RCC 7860 (cell line): ENCODE measurements at regions not wholly inside any gene's neighbourhood (a gene's known extent, or its start where the extent isn't known, plus 50 kb on each side); places are given as distances from the start of the nearest gene placed in this dataset.
"Not testable (repeated sequence)": the region's sequence is repeated elsewhere in the genome, so short reads cannot be mapped to it uniquely, and the experiment has no call there.

Experiments
- DNase-seq: peaks from one replicate; pipeline ENCODE4 v3.0.0-alpha.2; 2015; ENCODE audit warnings: low spot score
- FAIRE-seq: peaks from 2 replicates; lab custom pipeline; 2012; peaks lifted over from hg19 to GRCh38; lab: Jason Lieb, UNC

- no peak for FAIRE-seq
- DNase-seq, result no peak
These were observed 79.7 kb upstream of the JARID2 start for GRCh38 chr6:15166121-15166520.

- DNase-seq (no peak), FAIRE-seq (no peak)
These were observed 75.7 kb upstream of the JARID2 start for GRCh38 chr6:15170126-15170525.

DNA sequence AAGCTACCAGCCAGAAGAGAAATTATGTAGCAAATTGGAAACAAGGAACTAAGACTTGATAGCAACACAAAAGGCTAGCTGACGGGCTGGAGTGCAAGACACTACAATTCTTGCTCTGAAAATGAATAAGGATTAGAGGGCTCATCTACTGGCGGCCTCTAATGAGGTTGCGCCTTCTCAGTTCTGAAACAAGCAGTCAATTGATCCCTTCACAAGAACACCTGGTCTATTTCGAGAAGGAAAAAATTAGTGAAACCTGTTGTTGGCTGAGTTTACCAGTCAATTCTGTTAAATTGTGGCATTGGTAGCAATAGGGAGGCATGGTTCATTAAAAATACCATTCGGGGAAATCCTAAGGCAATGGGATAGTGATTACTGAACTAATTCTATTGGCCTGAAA is 74.8 kb upstream of the JARID2 start:
- no peak for DNase-seq
- no peak for FAIRE-seq

- no peak for FAIRE-seq
- DNase-seq, result no peak
These were observed 69.0 kb upstream of the JARID2 start for GRCh38 chr6:15176816-15177370.

DNA sequence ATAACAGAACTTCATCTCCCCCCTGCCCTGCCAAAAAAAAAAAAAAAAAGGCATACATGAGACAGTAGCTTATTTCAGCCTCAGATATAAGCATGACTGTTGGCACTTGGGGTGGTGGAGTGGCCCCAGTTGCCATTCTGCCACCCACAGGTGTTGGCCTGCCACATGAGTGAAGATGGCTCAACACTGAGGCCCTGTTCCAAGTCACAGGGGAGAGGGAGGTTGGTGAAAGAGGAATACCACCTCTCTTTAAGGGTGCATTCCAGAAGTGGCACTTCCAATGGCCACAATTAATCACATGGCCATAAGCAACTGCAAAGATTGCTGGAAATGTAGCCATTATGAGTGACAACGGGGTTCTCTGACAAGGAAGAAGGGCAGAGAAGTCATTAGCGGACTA is 61.9 kb upstream of the JARID2 start:
- DNase-seq (no peak), FAIRE-seq (no peak)

DNA sequence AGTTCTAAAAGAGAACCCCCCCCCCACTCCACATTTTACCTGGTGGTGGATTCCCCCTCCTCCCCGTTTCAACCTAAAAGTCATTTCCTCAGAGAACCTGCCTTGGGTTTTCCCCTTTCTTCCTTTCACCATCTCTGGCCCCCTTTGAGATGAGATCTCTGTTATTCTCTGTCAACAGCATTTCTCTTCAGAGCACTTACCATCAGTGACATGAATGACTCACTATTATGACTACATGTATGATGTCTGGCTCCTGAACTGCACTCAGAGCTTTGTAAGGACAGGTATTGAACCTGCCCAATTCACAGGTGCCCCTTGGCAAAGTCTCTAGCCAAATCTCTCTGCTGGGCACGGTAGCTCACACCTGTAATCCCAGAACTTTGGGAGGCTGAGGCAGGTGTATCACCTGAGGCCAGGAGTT is 61.4 kb upstream of the JARID2 start:
- DNase-seq, result no peak
- no peak for FAIRE-seq

DNA sequence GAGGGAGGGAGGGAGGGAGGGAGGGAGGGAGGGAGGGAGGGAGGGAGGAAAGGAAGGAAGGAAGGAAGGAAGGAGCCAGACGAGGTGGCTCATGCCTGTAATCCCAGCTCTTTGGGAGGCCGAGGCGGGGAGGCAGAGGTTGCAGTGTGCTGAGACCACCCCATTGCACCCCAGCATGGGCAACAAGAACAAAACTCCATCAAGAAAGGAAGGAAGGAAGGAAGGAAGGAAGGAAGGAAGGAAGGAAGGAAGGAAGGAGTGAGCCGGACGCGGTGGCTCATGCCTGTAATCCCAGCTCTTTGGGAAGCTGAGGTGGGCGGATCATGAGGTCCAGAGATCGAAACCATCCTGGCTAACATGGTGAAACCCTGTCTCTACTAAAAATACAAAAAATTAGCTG is 60.8 kb upstream of the JARID2 start:
- FAIRE-seq, DNase-seq: not testable (repeated sequence)

DNA sequence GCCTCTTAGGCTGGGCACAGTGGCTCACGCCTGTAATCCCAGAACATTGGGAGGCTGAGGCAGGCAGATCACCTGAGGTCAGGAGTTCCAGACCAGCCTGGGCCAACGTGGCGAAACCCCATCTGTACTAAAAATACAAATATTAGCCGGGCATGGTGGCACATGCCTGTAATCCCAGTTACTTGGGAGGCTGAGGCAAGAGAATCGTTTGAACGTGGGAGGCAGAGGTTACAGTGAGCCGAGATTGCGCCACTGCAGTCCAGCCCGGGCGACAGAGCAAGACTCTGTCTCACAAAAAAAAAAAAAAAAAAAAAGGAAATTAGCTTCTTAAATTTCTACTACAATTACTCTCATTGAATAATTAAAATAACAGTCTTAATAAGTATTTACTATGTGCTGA is 52.4 kb upstream of the JARID2 start:
- FAIRE-seq, DNase-seq: not testable (repeated sequence)

DNA sequence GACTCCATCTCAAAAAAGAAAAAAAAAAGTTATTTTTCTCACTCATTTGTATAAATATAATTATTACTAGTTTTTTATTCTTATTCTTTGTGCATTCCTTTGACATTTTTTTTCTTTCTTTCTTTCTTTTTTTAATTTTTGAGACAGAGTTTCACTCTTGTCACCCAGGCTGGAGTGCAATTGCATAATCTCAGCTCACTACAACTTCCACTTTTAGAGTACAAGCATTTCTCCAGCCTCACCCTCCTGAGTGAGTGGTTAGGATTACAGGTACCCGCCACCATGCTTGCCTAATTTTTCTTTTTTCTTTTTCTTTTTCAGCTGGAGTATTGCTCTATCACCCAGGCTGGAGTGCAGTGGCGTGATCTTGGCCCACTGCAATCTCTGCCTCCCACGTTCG is 51.4 kb upstream of the JARID2 start:
- FAIRE-seq, result no peak
- no peak for DNase-seq
